BJ (cell line): ENCODE measurements at regions not wholly inside any gene's neighbourhood (a gene's known extent, or its start where the extent isn't known, plus 50 kb on each side); places are given as distances from the start of the nearest gene placed in this dataset.

ENCODE experiments used
- CTCF ChIA-PET: fragments of 350-600 bp; formaldehyde crosslinking; extraction: SDS; loops from one replicate; lab custom pipeline; 2021; ENCODE audit warnings: antibody characterized with exemption, inconsistent platforms; lab: Yijun Ruan, JAX
- POLR2A ChIA-PET: fragments of 300-600 bp; sonication (Branson Sonifier 250); formaldehyde crosslinking; extraction: SDS; loops from one replicate; lab custom pipeline; 2021; ENCODE audit warnings: antibody characterized with exemption; lab: Charles Lee
- DNase-seq: peaks from one replicate; pipeline ENCODE4 v3.0.0-alpha.2; 2011; ENCODE audit warnings: low read depth
- H3K27me3 ChIP-seq: 2 replicates; pipeline ENCODE4 v1.6.0; 2011; ENCODE audit warnings: low read length; ENCODE audit not compliant: control insufficient read depth, insufficient read depth
- H3K36me3 ChIP-seq: 2 replicates; pipeline ENCODE4 v1.5.1; 2011; ENCODE audit warnings: low read length; ENCODE audit not compliant: control insufficient read depth, insufficient read depth
- H3K4me3 ChIP-seq: 2 replicates; pipeline ENCODE4 v1.5.1; 2011; ENCODE audit warnings: low read depth, mild to moderate bottlenecking, control low read depth, low read length
- CTCF ChIP-seq: IDR thresholded peaks from 2 replicates; pipeline ENCODE4 v1.5.1; 2011; ENCODE audit warnings: low read depth, mild to moderate bottlenecking, control low read depth, inconsistent platforms, low read length, moderate library complexity; ENCODE audit not compliant: insufficient read depth

- H3K4me3 ChIP-seq = no peak overlapping the region
- no peaks in the 10 kb centered on the region for H3K36me3 ChIP-seq
- no peaks in the 10 kb centered on the region for H3K27me3 ChIP-seq
- POLR2A ChIA-PET = no interaction called here
- no peak for DNase-seq
- TF ChIP-seq CTCF = no peak
- CTCF ChIA-PET = interaction anchor here (1.4 kb wide), 1 partner anchor 14 kb away, joined by 3 read pairs; no protein-coding TSS in a partner anchor
Measured at GRCh38 chr10:78278058-78278404, 244.4 kb downstream of the RPS24 start.

GRCh38 chr10:78279756-78280155 lies 246.1 kb downstream of the RPS24 start:
- CTCF ChIA-PET = no interaction called here
- no peak for DNase-seq
- no peaks in the 10 kb centered on the region for H3K27me3 ChIP-seq
- POLR2A ChIA-PET = no interaction called here
- no peaks in the 10 kb centered on the region for H3K36me3 ChIP-seq
- TF ChIP-seq CTCF = no peak
- no peak overlapping the region for H3K4me3 ChIP-seq

GRCh38 chr10:78280604-78281003 lies 246.9 kb downstream of the RPS24 start:
- ChIA-PET POLR2A (no interaction called here), CTCF (interaction anchor here (1.7 kb wide), 1 partner anchor 8 kb away, joined by 4 read pairs; no protein-coding TSS in a partner anchor)
- no peak for TF ChIP-seq CTCF
- H3K4me3 ChIP-seq = no peak overlapping the region
- no peak for DNase-seq
- no peaks in the 10 kb centered on the region for H3K27me3 ChIP-seq
- H3K36me3 ChIP-seq = no peaks in the 10 kb centered on the region

- DNase-seq = no peak
- no peak for TF ChIP-seq CTCF
- POLR2A ChIA-PET = no interaction called here
- no peaks in the 10 kb centered on the region for H3K36me3 ChIP-seq
- no peaks in the 10 kb centered on the region for H3K27me3 ChIP-seq
- CTCF ChIA-PET = interaction anchor here (1.7 kb wide), 1 partner anchor 9 kb away, joined by 4 read pairs; no protein-coding TSS in a partner anchor
- H3K4me3 ChIP-seq = no peak overlapping the region
Measured at GRCh38 chr10:78281627-78282026, 248.0 kb downstream of the RPS24 start.

GRCh38 chr10:78283069-78283682 lies 249.5 kb downstream of the RPS24 start:
- no peak for TF ChIP-seq CTCF
- no peaks in the 10 kb centered on the region for H3K27me3 ChIP-seq
- H3K36me3 ChIP-seq = no peaks in the 10 kb centered on the region
- no peak for DNase-seq
- H3K4me3 ChIP-seq = no peak overlapping the region
- ChIA-PET CTCF (interaction anchor here (0.7 kb wide), 1 partner anchor 382 kb away, joined by 3 read pairs; no protein-coding TSS in a partner anchor), POLR2A (no interaction called here)
